Loucy (cell line): ENCODE measurements at regions not wholly inside any gene's neighbourhood (a gene's known extent, or its start where the extent isn't known, plus 50 kb on each side); places are given as distances from the start of the nearest gene placed in this dataset.

Source experiments
- H2AFZ ChIP-seq: fragments of 200-600 bp; sonication (generic); 2 replicates; pipeline ENCODE4 v1.6.0; 2016; ENCODE audit warnings: antibody characterized with exemption, mild to moderate bottlenecking, low read length, moderate library complexity
- H3F3A ChIP-seq: fragments of 200-600 bp; 2 replicates; pipeline ENCODE4 v1.6.0; 2016; ENCODE audit warnings: antibody characterized with exemption, low read depth, mild to moderate bottlenecking
- H3K27me3 ChIP-seq: fragments of 200-600 bp; sonication (generic); 2 replicates; pipeline ENCODE4 v1.6.1; 2014; ENCODE audit warnings: low read length, mild to moderate bottlenecking; ENCODE audit not compliant: insufficient read depth, poor library complexity, severe bottlenecking
- H3K36me3 ChIP-seq: fragments of 200-600 bp; sonication (generic); 2 replicates; pipeline ENCODE4 v1.6.1; 2016; ENCODE audit warnings: low read length; ENCODE audit not compliant: insufficient read depth
- H3K4me1 ChIP-seq: fragments of 200-600 bp; sonication (generic); 2 replicates; pipeline ENCODE4 v1.5.1; 2014; ENCODE audit warnings: low read length, mild to moderate bottlenecking; ENCODE audit not compliant: insufficient read depth, poor library complexity, severe bottlenecking
- H3K4me2 ChIP-seq: fragments of 200-600 bp; sonication (generic); 2 replicates; pipeline ENCODE4 v1.6.0; 2014; ENCODE audit warnings: antibody characterized with exemption, low read length, low read depth, mild to moderate bottlenecking; ENCODE audit not compliant: poor library complexity, severe bottlenecking
- H3K4me3 ChIP-seq: fragments of 200-600 bp; sonication (generic); 2 replicates; pipeline ENCODE4 v1.5.1; 2014; ENCODE audit warnings: low read length, mild to moderate bottlenecking, mixed read lengths; ENCODE audit not compliant: poor library complexity, severe bottlenecking
- H3K79me2 ChIP-seq: fragments of 200-600 bp; sonication (generic); 2 replicates; pipeline ENCODE4 v1.6.1; 2014; ENCODE audit warnings: low read length; ENCODE audit not compliant: insufficient read depth
- H3K9ac ChIP-seq: fragments of 200-600 bp; sonication (generic); 2 replicates; pipeline ENCODE4 v1.6.0; 2014; ENCODE audit warnings: mild to moderate bottlenecking, low read depth, low read length, moderate library complexity; ENCODE audit not compliant: poor library complexity, severe bottlenecking
- H3K9me2 ChIP-seq: fragments of 200-600 bp; sonication (generic); replicated peaks from 2 replicates; pipeline ENCODE4 v1.6.1; 2016; ENCODE audit warnings: low read depth, low read length, mixed read lengths
- H3K9me3 ChIP-seq: fragments of 200-600 bp; sonication (generic); 2 replicates; pipeline ENCODE4 v1.6.1; 2014; ENCODE audit warnings: mild to moderate bottlenecking, antibody characterized with exemption, low read length, low read depth; ENCODE audit not compliant: insufficient read depth
- H4K20me1 ChIP-seq: fragments of 200-600 bp; sonication (generic); 2 replicates; pipeline ENCODE4 v1.6.0; 2014; ENCODE audit warnings: antibody characterized with exemption, low read length, mild to moderate bottlenecking; ENCODE audit not compliant: insufficient read depth, poor library complexity, severe bottlenecking
- CTCF ChIP-seq: fragments of 200-600 bp; sonication (generic); conservative IDR thresholded peaks from 2 replicates; pipeline ENCODE4 v1.5.1; 2014; ENCODE audit warnings: mild to moderate bottlenecking, antibody characterized with exemption, low read length
- EZH2phosphoT487 ChIP-seq: fragments of 200-600 bp; IDR thresholded peaks from 2 replicates; pipeline ENCODE4 v1.6.1; 2018; ENCODE audit warnings: antibody characterized with exemption, mild to moderate bottlenecking, moderate library complexity, borderline replicate concordance

- H2AFZ ChIP-seq: no peak overlapping the region
- no peak overlapping the region for H3K9ac ChIP-seq
- H3K4me3 ChIP-seq: no peak overlapping the region
- H3K27me3 ChIP-seq: no peaks in the 10 kb centered on the region
- no peak overlapping the region for H3K4me2 ChIP-seq
- H3K4me1 ChIP-seq: peaks cover 3% of the 10 kb centered on the region
- no peaks in the 10 kb centered on the region for H3K36me3 ChIP-seq
- no peaks in the 10 kb centered on the region for H3F3A ChIP-seq
- TF ChIP-seq EZH2phosphoT487: no peak
- TF ChIP-seq CTCF: no peak
- H3K9me3 ChIP-seq: no peaks in the 10 kb centered on the region
- H4K20me1 ChIP-seq: no peaks in the 10 kb centered on the region
- H3K79me2 ChIP-seq: no peaks in the 10 kb centered on the region
- no peaks in the 10 kb centered on the region for H3K9me2 ChIP-seq
These were observed 86.4 kb upstream of the SLC44A1 start for GRCh38 chr9:105158020-105158419.

DNA sequence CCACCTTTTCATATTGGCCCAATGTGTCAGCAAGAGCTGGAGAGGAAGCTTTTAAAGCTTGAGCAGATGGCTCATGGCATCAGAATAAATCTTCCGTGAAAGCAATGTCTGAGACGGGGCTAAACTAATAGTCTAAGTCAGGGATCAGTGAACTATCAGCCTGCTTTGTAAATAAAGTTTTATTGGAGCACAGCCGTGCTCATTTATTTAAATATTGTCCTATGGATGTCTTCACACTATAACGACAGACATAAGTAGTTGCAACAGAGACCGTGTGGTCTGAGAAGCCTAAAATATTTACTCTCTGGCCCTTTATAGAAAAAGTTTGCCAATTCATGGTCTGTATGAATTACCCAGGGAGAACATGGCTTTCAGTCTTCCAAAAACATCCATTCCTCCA, 85.6 kb upstream of the SLC44A1 start:
- Histone ChIP-seq H3K4me3 (no peak overlapping the region), H3K9me2 (no peaks in the 10 kb centered on the region), H3F3A (no peaks in the 10 kb centered on the region), H3K79me2 (no peaks in the 10 kb centered on the region), H2AFZ (no peak overlapping the region), H3K4me2 (no peak overlapping the region), H3K36me3 (no peaks in the 10 kb centered on the region), H3K4me1 (peaks cover 3% of the 10 kb centered on the region), H4K20me1 (no peaks in the 10 kb centered on the region), H3K9me3 (no peaks in the 10 kb centered on the region), H3K27me3 (no peaks in the 10 kb centered on the region), H3K9ac (no peak overlapping the region)
- TF ChIP-seq CTCF (no peak), EZH2phosphoT487 (no peak)

GRCh38 chr9:105168870-105169319, 75.6 kb upstream of the SLC44A1 start:
- no peak overlapping the region for H3K4me2 ChIP-seq
- no peaks in the 10 kb centered on the region for H3K9me2 ChIP-seq
- no peak overlapping the region for H3K9ac ChIP-seq
- H3K9me3 ChIP-seq: no peaks in the 10 kb centered on the region
- H3K36me3 ChIP-seq: no peaks in the 10 kb centered on the region
- no peaks in the 10 kb centered on the region for H3F3A ChIP-seq
- H3K4me1 ChIP-seq: peaks cover 4% of the 10 kb centered on the region
- no peaks in the 10 kb centered on the region for H4K20me1 ChIP-seq
- no peak overlapping the region for H2AFZ ChIP-seq
- no peaks in the 10 kb centered on the region for H3K27me3 ChIP-seq
- no peak for TF ChIP-seq EZH2phosphoT487
- no peak for TF ChIP-seq CTCF
- H3K4me3 ChIP-seq: no peak overlapping the region
- no peaks in the 10 kb centered on the region for H3K79me2 ChIP-seq
